Naive thymus-derived CD4-positive, alpha-beta T cell (primary cell): ENCODE measurements at regions not wholly inside any gene's neighbourhood (a gene's known extent, or its start where the extent isn't known, plus 50 kb on each side); places are given as distances from the start of the nearest gene placed in this dataset.
"Not testable (repeated sequence)": the region's sequence is repeated elsewhere in the genome, so short reads cannot be mapped to it uniquely, and the experiment has no call there.

ENCODE experiments used
- ATAC-seq: fragments of 150-1000 bp; cut with Tn5 transposase; 2 replicates; pipeline ENCODE4 v1.10.0; 2021; ENCODE audit warnings: mild to moderate bottlenecking, moderate library complexity
- CTCF ChIA-PET: fragments of 350-600 bp; sonication (Branson Sonifier 250); formaldehyde crosslinking; loops from one replicate; lab custom pipeline; 2021; ENCODE audit warnings: antibody characterized with exemption; lab: Charles Lee
- POLR2A ChIA-PET: fragments of 350-600 bp; sonication (Branson Sonifier 250); formaldehyde crosslinking; loops from one replicate; lab custom pipeline; 2021; ENCODE audit warnings: antibody characterized with exemption, inconsistent platforms; lab: Charles Lee
- DNase-seq, 9 donors: peaks; one replicate each; pipeline versions ENCODE4 v3.0.0 to v3.0.0-alpha.2; 2020 to 2022; ENCODE audit warnings: mixed read lengths in 1 of 9
- H3K27ac ChIP-seq: one replicate; pipeline ENCODE4 v1.7.0; 2013; ENCODE audit warnings: mild to moderate bottlenecking, low read depth, low read length, moderate library complexity
- H3K27me3 ChIP-seq, 2 donors: one replicate each; pipeline ENCODE4 v1.7.0; 2013; ENCODE audit warnings: low read length in 2 of 2, mild to moderate bottlenecking in 2 of 2, moderate library complexity in 2 of 2; ENCODE audit not compliant: control insufficient read depth in 2 of 2, insufficient read depth in 2 of 2
- H3K36me3 ChIP-seq, 3 experiments: 1 replicate in 2 of 3; 2 replicates in 1 of 3; pipeline ENCODE4 v1.7.0; 2013; ENCODE audit warnings: low read length in 3 of 3, mild to moderate bottlenecking in 3 of 3, moderate library complexity in 1 of 3; ENCODE audit not compliant: insufficient read depth in 3 of 3, control insufficient read depth in 2 of 3
- H3K4me1 ChIP-seq, 2 donors: one replicate each; pipeline ENCODE4 v1.7.0; 2013; ENCODE audit warnings: low read length in 2 of 2, mild to moderate bottlenecking in 2 of 2, moderate library complexity in 1 of 2; ENCODE audit not compliant: control insufficient read depth in 2 of 2, insufficient read depth in 2 of 2
- H3K4me3 ChIP-seq: 2 replicates; pipeline ENCODE4 v1.7.0; 2013; ENCODE audit warnings: mild to moderate bottlenecking, low read length
- H3K9me3 ChIP-seq, 3 experiments: 1 replicate in 2 of 3; 2 replicates in 1 of 3; pipeline ENCODE4 v1.7.0; 2013; ENCODE audit warnings: low read length in 3 of 3; ENCODE audit not compliant: control insufficient read depth in 2 of 3
- H3K27ac Mint-ChIP-seq, 9 donors: one replicate each; pipeline ENCODE4 v1.8.0; 2020 to 2022; ENCODE audit warnings: mixed read lengths in 9 of 9, mild to moderate bottlenecking in 8 of 9, moderate library complexity in 5 of 9, inconsistent platforms in 2 of 9
- H3K27me3 Mint-ChIP-seq, 5 donors: one replicate each; pipeline ENCODE4 v1.8.0; 2021 to 2022; ENCODE audit warnings: mixed read lengths in 5 of 5, mild to moderate bottlenecking in 1 of 5
- H3K36me3 Mint-ChIP-seq, 5 donors: one replicate each; pipeline ENCODE4 v1.8.0; 2020 to 2022; ENCODE audit warnings: mixed read lengths in 5 of 5, mild to moderate bottlenecking in 3 of 5, inconsistent platforms in 1 of 5
- H3K4me1 Mint-ChIP-seq, 7 donors: one replicate each; pipeline ENCODE4 v1.8.0; 2020 to 2022; ENCODE audit warnings: mixed read lengths in 7 of 7, mild to moderate bottlenecking in 3 of 7, inconsistent platforms in 1 of 7
- H3K4me3 Mint-ChIP-seq, 10 donors: one replicate each; pipeline ENCODE4 v1.8.0; 2020 to 2022; ENCODE audit warnings: mild to moderate bottlenecking in 10 of 10, mixed read lengths in 10 of 10, moderate library complexity in 6 of 10, inconsistent platforms in 2 of 10
- H3K9me3 Mint-ChIP-seq, 11 donors: one replicate each; pipeline ENCODE4 v1.8.0; 2020 to 2022; ENCODE audit warnings: mixed read lengths in 11 of 11, mild to moderate bottlenecking in 4 of 11, inconsistent platforms in 1 of 11, moderate library complexity in 1 of 11
- intact Hi-C, 2 donors: fragments of 100-400 bp; cut with micrococcal nuclease; formaldehyde crosslinking; loops; one replicate each; pipeline ENCODE4 v1.15.1; 2023

DNA sequence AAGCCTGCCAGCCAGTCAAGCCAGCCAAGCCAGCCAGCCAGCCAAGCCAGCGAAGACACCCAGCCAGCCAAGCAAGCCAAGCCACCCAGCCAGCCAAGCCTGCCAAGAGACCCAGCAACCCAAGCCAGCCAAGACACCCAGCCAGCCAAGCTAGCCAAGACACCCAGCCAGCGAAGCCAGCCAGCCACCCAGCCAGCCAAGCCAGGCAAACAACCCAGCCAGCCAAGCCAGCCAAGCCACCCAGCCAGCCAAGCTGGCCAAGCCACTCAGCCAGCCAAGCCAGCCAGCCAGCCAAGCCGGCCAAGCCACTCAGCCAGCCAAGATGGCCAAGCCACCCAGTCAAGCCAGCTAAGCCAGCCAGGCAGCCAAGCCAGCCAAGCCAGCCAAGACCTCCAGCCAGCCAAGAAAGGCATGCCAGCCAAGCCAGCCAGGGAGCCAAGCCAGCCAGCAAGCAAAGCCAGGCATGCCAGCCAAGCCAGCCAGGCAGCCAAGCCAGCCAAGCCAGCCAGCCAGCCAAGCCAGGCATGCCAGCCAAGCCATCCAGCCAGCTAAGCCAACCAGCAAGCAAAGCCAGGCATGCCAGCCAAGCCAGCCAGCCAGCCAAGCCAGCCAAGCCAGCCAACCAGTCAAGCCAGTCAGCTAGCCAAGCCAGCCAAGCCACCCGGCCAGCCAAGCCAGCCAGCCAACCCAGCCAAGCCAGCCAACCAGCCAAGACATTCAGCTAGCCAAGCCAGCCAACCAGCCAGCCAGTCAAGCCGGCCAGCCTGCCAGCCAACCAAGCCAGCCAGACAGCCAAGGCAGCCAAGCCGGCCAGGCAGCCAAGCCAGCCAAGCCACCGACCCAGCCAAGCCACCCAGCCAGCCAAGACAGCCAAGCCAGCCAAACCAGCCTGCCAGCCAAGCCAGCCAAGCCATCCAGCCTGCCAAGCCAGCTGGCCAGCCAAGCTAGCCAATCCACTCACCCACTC is 323.8 kb upstream of the PLGLB2 start:
- ATAC-seq, H3K9me3 Mint-ChIP-seq, H3K4me3 ChIP-seq, H3K27ac ChIP-seq, H3K27ac Mint-ChIP-seq, H3K4me1 Mint-ChIP-seq, DNase-seq, H3K36me3 ChIP-seq, H3K27me3 Mint-ChIP-seq, H3K9me3 ChIP-seq, CTCF ChIA-PET, H3K36me3 Mint-ChIP-seq, H3K4me1 ChIP-seq, H3K27me3 ChIP-seq, H3K4me3 Mint-ChIP-seq, POLR2A ChIA-PET, intact Hi-C loops: not testable (repeated sequence)

DNA sequence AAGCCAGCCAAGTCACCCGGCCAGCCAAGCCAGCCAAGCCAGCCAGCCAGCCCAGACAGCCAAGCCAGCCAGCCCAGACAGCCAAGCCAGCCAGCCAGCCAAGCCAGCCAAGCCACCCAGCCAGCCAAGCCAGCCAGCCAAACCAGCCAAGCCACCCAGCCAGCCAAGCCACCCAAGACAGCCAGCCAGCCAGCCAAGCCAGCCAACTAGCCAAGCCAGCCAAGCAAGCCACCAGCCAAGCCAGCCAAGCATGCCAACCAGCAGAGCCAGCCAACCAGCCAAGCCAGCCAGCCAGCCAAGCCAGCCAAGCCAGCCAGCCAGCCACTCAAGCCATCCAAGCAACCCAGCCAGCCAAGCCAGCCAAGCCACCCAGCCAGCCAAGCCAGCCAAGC is 323.1 kb upstream of the PLGLB2 start:
- H3K27me3 Mint-ChIP-seq, H3K9me3 Mint-ChIP-seq, ATAC-seq, H3K27ac Mint-ChIP-seq, H3K27ac ChIP-seq, H3K9me3 ChIP-seq, H3K4me3 ChIP-seq, intact Hi-C loops, H3K4me3 Mint-ChIP-seq, CTCF ChIA-PET, POLR2A ChIA-PET, H3K4me1 Mint-ChIP-seq, H3K27me3 ChIP-seq, H3K36me3 Mint-ChIP-seq, H3K4me1 ChIP-seq, H3K36me3 ChIP-seq: not testable (repeated sequence)
- DNase-seq: peak in 1 of 9 donors; percentile 8

DNA sequence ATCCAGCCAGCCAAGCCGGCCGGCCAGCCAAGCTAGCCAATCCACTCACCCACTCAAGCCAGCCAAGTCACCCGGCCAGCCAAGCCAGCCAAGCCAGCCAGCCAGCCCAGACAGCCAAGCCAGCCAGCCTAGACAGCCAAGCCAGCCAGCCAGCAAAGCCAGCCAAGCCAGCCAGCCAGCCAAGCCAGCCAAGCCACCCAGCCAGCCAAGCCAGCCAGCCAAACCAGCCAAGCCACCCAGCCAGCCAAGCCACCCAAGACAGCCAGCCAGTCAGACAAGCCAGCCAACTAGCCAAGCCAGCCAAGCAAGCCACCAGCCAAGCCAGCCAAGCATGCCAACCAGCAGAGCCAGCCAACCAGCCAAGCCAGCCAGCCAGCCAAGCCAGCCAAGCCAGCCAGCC is 322.7 kb upstream of the PLGLB2 start:
- not testable (repeated sequence) for ATAC-seq, DNase-seq

DNA sequence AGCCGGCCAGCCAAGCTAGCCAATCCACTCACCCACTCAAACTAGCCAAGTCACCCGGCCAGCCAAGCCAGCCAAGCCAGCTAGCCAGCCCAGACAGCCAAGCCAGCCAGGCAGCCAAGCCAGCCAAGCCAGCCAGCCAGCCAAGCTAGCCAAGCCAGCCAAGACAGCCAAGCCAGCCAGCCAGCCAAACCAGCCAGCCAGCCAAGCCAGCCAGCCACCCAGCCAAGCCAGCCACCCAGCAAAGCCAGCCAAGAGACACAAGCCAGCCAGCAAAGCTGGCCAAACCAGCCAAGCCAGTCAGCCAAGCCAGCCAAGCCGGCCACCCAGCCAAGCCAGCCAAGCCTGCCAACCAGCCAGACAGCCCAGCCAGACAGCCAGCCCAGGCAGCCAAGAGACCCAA is 322.2 kb upstream of the PLGLB2 start:
- CTCF ChIA-PET, H3K4me1 ChIP-seq, H3K36me3 Mint-ChIP-seq, H3K36me3 ChIP-seq, H3K4me1 Mint-ChIP-seq, H3K27me3 ChIP-seq, DNase-seq, ATAC-seq, POLR2A ChIA-PET, H3K9me3 Mint-ChIP-seq, H3K27me3 Mint-ChIP-seq, H3K4me3 Mint-ChIP-seq, H3K27ac Mint-ChIP-seq, H3K27ac ChIP-seq, H3K4me3 ChIP-seq, intact Hi-C loops, H3K9me3 ChIP-seq: not testable (repeated sequence)

More for the DNA sequence above, 322.7 kb upstream of the PLGLB2 start:
- H3K36me3 ChIP-seq, CTCF ChIA-PET, H3K9me3 ChIP-seq, H3K4me1 ChIP-seq, H3K36me3 Mint-ChIP-seq, H3K27me3 Mint-ChIP-seq, H3K9me3 Mint-ChIP-seq, H3K4me1 Mint-ChIP-seq, H3K4me3 ChIP-seq, intact Hi-C loops, H3K4me3 Mint-ChIP-seq, POLR2A ChIA-PET, H3K27me3 ChIP-seq, H3K27ac Mint-ChIP-seq, H3K27ac ChIP-seq: not testable (repeated sequence)

DNA sequence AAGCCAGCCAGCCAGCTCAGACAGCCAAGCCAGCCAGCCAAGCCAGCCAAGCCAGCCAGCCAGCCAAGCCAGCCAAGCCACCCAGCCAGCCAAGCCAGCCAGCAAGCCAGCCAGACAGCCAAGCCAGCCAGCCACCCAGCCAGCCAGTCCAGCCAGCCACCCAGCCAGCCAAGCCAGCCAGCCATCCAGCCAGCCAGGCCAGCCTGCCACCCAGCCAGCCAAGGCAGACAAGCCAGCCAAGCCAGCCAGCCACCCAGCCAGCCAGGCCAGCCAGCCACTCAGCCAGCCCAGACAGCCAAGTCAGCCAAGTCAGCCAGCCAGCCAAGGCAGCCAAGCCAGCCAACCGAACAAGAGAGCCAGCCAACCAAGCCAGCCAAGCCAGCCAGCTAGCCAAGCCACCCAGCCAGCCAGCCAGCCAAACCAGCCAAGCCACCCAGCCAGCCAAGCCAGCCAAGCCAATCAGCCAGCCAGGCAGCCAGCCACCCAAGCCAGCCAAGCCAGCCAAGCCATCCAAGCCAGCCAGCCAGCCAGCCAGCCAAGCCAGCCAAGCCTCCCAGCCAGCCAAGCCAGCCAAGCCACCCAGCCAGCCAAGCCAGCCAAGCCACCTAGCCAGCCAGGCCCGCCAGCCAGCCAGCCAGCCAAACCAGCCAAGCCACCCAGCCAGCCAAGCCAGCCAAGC is 319.3 kb upstream of the PLGLB2 start:
- ATAC-seq: not testable (repeated sequence)

DNA sequence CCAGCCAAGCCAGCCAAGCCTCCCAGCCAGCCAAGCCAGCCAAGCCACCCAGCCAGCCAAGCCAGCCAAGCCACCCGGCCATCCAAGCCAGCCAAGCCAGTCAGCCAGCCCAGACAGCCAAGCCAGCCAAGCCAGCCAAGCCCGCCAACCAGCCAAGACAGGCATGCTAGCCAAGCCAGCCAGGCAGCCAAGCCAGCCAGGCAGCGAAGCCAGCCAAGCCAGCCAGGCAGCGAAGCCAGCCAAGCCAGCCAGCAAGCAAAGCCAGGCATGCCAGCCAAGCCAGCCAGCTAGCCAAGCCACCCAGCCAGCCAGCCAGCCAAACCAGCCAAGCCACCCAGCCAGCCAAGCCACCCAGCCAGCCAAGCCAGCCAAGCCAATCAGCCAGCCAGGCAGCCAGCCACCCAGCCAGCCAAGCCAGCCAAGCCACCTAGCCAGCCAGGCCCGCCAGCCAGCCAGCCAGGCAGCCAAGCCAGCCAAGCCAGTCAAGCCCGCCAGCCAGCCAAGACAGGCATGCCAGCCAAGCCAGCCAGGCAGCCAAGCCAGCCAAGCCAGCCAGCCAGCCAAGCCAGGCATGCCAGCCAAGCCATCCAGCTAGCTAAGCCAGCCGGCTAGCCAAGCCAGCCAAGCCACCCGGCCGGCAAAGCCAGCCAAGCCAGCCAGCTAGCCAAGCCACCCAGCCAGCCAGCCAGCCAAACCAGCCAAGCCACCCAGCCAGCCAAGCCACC is 318.5 kb upstream of the PLGLB2 start:
- ATAC-seq, H3K4me3 Mint-ChIP-seq, POLR2A ChIA-PET: not testable (repeated sequence)

More for the DNA sequence above, 319.3 kb upstream of the PLGLB2 start:
- H3K4me3 ChIP-seq, H3K4me1 Mint-ChIP-seq, H3K4me1 ChIP-seq, intact Hi-C loops, DNase-seq, H3K4me3 Mint-ChIP-seq, POLR2A ChIA-PET, H3K36me3 ChIP-seq, H3K27me3 ChIP-seq, H3K9me3 ChIP-seq, H3K9me3 Mint-ChIP-seq, H3K27ac ChIP-seq, H3K27me3 Mint-ChIP-seq, H3K36me3 Mint-ChIP-seq, CTCF ChIA-PET, H3K27ac Mint-ChIP-seq: not testable (repeated sequence)

More for the DNA sequence above, 318.5 kb upstream of the PLGLB2 start:
- H3K27me3 ChIP-seq, H3K27me3 Mint-ChIP-seq, H3K4me3 ChIP-seq, intact Hi-C loops, CTCF ChIA-PET, H3K36me3 ChIP-seq, H3K36me3 Mint-ChIP-seq, H3K27ac ChIP-seq, H3K9me3 Mint-ChIP-seq, H3K4me1 ChIP-seq, DNase-seq, H3K9me3 ChIP-seq, H3K4me1 Mint-ChIP-seq, H3K27ac Mint-ChIP-seq: not testable (repeated sequence)
